Fibroblast of lung (primary cell): ENCODE measurements at regions not wholly inside any gene's neighbourhood (a gene's known extent, or its start where the extent isn't known, plus 50 kb on each side); places are given as distances from the start of the nearest gene placed in this dataset.

Experiments
- CTCF ChIP-seq, 2 donors: IDR thresholded peaks in 1 of 2; conservative IDR thresholded peaks in 1 of 2; 1 replicate in 1 of 2; 2 replicates in 1 of 2; pipeline ENCODE4 v1.5.1; 2011 to 2012; ENCODE audit warnings: low read length in 2 of 2, control low read depth in 1 of 2, inconsistent platforms in 1 of 2, low read depth in 1 of 2, mild to moderate bottlenecking in 1 of 2
- EZH2 ChIP-seq: IDR thresholded peaks from 2 replicates; pipeline ENCODE4 v1.5.1; 2012; ENCODE audit warnings: low read length, control low read depth, mild to moderate bottlenecking; ENCODE audit errors: missing control alignments

GRCh38 chr6:122339661-122340060 is 59.8 kb upstream of the HSF2 start:
- TF ChIP-seq CTCF (conservative IDR thresholded peaks at IDR 0.05 in 1 of 2, IDR thresholded peaks at IDR 0.05 in 1 of 2; ENCODE audit: low read depth in 1 of 2, low read length in 2 of 2) = no peak
- TF ChIP-seq EZH2 = no peak
